ENCODE measurements at regions not wholly inside any gene's neighbourhood (a gene's known extent, or its start where the extent isn't known, plus 50 kb on each side); places are given as distances from the start of the nearest gene placed in this dataset.

GRCh38 chr7:106598663-106599342, 62.2 kb downstream of the CCDC71L start:
- H3K27me3 ChIP-seq, result no peaks in the 10 kb centered on the region
- intact Hi-C loops (cut with DNase I; ENCODE audit: low total_unique reads), result no loop called here
- peak overlapping the region in 2 of 4 donors; percentile 13 to 31 for H3K4me3 ChIP-seq
- TF ChIP-seq, protein P1, sequence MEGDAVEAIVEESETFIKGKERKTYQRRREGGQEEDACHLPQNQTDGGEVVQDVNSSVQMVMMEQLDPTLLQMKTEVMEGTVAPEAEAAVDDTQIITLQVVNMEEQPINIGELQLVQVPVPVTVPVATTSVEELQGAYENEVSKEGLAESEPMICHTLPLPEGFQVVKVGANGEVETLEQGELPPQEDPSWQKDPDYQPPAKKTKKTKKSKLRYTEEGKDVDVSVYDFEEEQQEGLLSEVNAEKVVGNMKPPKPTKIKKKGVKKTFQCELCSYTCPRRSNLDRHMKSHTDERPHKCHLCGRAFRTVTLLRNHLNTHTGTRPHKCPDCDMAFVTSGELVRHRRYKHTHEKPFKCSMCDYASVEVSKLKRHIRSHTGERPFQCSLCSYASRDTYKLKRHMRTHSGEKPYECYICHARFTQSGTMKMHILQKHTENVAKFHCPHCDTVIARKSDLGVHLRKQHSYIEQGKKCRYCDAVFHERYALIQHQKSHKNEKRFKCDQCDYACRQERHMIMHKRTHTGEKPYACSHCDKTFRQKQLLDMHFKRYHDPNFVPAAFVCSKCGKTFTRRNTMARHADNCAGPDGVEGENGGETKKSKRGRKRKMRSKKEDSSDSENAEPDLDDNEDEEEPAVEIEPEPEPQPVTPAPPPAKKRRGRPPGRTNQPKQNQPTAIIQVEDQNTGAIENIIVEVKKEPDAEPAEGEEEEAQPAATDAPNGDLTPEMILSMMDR (IDR thresholded peaks at IDR 0.05), result no peak
- TF ChIP-seq POLR2AphosphoS5 (IDR thresholded peaks at IDR 0.05), result no peak
- H3K27ac ChIP-seq, result peak overlapping the region in 3 of 4 donors; percentile 36 to 67 (median 62)
- H3K4me1 ChIP-seq, result peaks cover 0 to 9% (median 2%) of the 10 kb centered on the region in 4 donors
- DNase-seq, result peak; percentile 78
- in situ Hi-C loops (cut with MboI; ENCODE audit: low pct_ligation_motif_present in 1 of 4, low pct_unique_long_range_greater_than_20kb in 1 of 4, low sequenced_read_pairs in 3 of 4), result no loop called here
- no peaks in the 10 kb centered on the region for H3K36me3 ChIP-seq
- WGBS, 2 donors (ENCODE audit: low coverage in 1 of 2), result 5 to 7% methylated on average over 6 of the region's 6 CpGs
- no peaks in the 10 kb centered on the region for H3K9me3 ChIP-seq

GRCh38 chr7:106597751-106598546, 63.0 kb downstream of the CCDC71L start:
- Histone ChIP-seq H3K36me3 (no peaks in the 10 kb centered on the region), H3K27ac (peak overlapping the region in 2 of 4 donors; percentile 36 to 62), H3K27me3 (no peaks in the 10 kb centered on the region), H3K4me3 (no peak overlapping the region), H3K9me3 (no peaks in the 10 kb centered on the region), H3K4me1 (peaks cover 0 to 9% (median 2%) of the 10 kb centered on the region in 4 donors)
- intact Hi-C loops (cut with DNase I; ENCODE audit: low total_unique reads) (no loop called here), in situ Hi-C loops (cut with MboI; ENCODE audit: low pct_ligation_motif_present in 1 of 4, low pct_unique_long_range_greater_than_20kb in 1 of 4, low sequenced_read_pairs in 3 of 4) (no loop called here)
- DNase-seq, result no peak
- 81 to 87% methylated on average over 5 of the region's 5 CpGs for WGBS, 2 donors (ENCODE audit: low coverage in 1 of 2)
- TF ChIP-seq, protein P1 (IDR thresholded peaks at IDR 0.05), result no peak
- no peak for TF ChIP-seq POLR2A (IDR thresholded peaks at IDR 0.05)
- TF ChIP-seq EP300 (IDR thresholded peaks at IDR 0.05; ENCODE audit: low read depth), result no peak
- no peak for TF ChIP-seq POLR2AphosphoS5 (IDR thresholded peaks at IDR 0.05)

GRCh38 chr7:106597014-106597413, 63.9 kb downstream of the CCDC71L start:
- peaks cover 0 to 9% (median 2%) of the 10 kb centered on the region in 4 donors for H3K4me1 ChIP-seq
- intact Hi-C loops (cut with DNase I; ENCODE audit: low total_unique reads) (no loop called here), in situ Hi-C loops (cut with MboI; ENCODE audit: low pct_ligation_motif_present in 1 of 4, low pct_unique_long_range_greater_than_20kb in 1 of 4, low sequenced_read_pairs in 3 of 4) (no loop called here)
- WGBS, 2 donors (ENCODE audit: low coverage in 1 of 2), result 67 to 83% methylated on average over 2 of the region's 2 CpGs
- H3K27me3 ChIP-seq, result no peaks in the 10 kb centered on the region
- H3K4me3 ChIP-seq, result no peak overlapping the region
- TF ChIP-seq, protein P1 (IDR thresholded peaks at IDR 0.05), result no peak
- TF ChIP-seq POLR2A (IDR thresholded peaks at IDR 0.05) (no peak), EP300 (IDR thresholded peaks at IDR 0.05; ENCODE audit: low read depth) (no peak), POLR2AphosphoS5 (IDR thresholded peaks at IDR 0.05) (no peak)
- DNase-seq, result no peak
- no peaks in the 10 kb centered on the region for H3K36me3 ChIP-seq
- no peak overlapping the region for H3K27ac ChIP-seq
- H3K9me3 ChIP-seq, result no peaks in the 10 kb centered on the region

DNA sequence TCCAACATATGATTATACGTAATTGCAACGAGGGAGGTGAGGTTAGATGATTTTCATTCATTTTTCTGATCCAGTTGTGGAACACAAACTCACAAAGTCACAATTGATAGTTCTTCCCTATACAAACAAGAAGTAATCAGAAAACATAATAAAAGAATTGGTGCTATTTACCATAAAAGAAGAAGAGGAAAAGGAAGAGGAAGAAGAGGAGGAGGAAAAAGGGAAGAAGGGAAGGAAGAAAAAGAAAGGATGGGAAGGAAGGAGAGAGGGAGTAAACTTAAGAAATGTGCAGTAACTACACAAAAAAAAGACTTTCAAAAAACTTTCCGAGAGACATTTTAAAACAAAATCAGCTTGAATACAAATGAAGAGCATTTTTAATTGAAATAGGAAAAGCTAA, 65.0 kb downstream of the CCDC71L start:
- no peak for DNase-seq
- no peak overlapping the region for H3K27ac ChIP-seq
- H3K36me3 ChIP-seq, result no peaks in the 10 kb centered on the region
- no peak overlapping the region for H3K4me3 ChIP-seq
- WGBS, 2 donors (ENCODE audit: low coverage in 1 of 2), result 90 to 97% methylated on average over 3 of the region's 3 CpGs
- in situ Hi-C loops (cut with MboI; ENCODE audit: low pct_ligation_motif_present in 1 of 4, low pct_unique_long_range_greater_than_20kb in 1 of 4, low sequenced_read_pairs in 3 of 4), result no loop called here
- peaks cover 0 to 9% (median 2%) of the 10 kb centered on the region in 4 donors for H3K4me1 ChIP-seq
- TF ChIP-seq, protein P1 (IDR thresholded peaks at IDR 0.05), result no peak
- no peak for TF ChIP-seq EP300 (IDR thresholded peaks at IDR 0.05; ENCODE audit: low read depth)
- TF ChIP-seq POLR2A (IDR thresholded peaks at IDR 0.05), result no peak
- H3K9me3 ChIP-seq, result no peaks in the 10 kb centered on the region
- H3K27me3 ChIP-seq, result no peaks in the 10 kb centered on the region
- intact Hi-C loops (cut with DNase I; ENCODE audit: low total_unique reads), result no loop called here
